SW 1271 (cell line): ENCODE measurements at regions not wholly inside any gene's neighbourhood (a gene's known extent, or its start where the extent isn't known, plus 50 kb on each side); places are given as distances from the start of the nearest gene placed in this dataset.

Source experiments
- DNase-seq, 2 experiments: peaks; one replicate each; lab custom pipeline; 2025; lab: John Stamatoyannopoulos, UW

DNA sequence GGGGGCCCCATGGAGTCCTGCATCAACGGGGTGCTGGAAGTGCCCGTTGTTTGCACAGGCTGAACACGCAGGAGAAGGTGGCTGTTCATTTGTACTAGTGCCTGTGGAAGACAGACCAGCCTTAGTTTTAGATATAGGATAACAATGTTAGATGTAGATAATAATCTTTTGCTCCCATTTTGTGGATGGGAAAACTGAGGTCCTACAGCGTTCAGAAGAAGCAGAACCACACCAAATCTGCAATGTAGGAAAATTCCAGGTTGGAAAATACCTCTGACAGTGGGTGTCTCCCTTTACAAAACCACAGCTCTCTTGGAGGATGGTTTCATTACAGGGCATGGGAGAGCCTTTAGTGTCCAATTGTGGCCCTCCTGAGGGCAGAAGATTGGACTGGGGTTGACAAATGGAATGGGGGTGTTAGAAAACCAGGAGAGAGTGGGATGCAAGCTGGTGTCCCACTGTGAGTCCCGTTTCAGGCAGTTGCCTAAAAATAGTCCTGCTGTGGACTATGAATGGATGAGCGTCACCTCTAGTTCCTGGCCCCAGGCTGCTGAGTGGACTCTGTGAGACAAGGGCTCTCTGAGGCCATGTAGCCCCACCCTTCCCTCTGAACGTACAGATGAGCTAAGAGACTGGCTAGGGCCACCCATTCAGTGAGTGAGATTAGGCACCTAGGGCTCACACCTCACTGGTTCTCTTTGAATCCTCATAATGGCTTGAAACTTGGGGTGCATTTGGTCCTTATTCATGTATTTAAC, 508.8 kb downstream of the MN1 start:
- DNase-seq, result no peak

DNA sequence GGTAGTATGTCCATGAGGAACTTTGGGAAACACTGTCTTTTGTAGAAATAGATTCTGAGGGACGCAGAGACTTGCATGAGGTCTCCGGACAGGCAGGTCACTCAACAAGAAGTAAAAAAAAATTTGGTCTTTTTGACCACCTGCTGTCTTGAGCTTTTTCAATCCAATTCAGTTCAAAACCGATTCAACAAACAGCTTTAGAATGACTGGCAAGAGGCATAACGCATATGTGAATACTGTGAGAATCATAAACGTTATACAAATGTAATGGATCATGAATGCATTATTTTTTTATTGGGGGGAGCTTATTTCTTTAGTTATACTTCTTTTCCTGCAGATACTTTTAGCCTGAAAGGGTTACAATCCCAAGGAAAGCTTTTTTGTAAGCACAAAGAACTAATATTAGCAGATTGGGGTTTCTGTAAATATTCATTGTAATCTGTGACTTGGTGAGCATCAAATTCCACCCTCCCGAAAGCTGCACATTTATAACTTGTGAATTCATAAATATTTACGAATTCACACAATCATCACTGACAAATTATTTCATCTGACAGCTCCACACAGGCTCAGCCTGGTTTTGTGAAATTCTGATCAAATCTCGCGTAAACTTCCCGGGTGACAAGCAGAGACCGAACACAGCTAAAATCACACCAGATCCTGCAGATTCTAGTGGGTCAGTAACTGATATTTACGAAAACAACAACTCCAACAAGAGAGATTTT, 507.7 kb downstream of the MN1 start:
- no peak for DNase-seq

DNA sequence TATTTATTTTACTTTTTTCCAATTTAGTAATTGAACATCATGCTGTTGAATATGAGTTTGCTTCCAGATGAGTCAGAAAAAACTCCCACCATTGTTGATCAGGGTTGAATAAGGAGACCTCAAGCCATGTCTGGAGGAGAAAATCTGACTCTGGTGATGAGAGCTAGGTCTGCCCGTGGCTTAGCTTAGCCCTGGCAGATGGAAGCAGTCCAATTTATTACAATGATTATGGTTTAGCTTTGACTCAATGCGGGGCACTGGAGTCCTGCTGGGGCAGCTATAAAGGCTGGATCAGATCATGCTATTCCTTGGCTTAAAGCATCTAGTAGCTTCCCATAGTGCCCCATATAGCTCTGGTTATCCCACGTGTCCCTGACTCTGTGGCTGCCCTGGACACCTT, 506.5 kb downstream of the MN1 start:
- DNase-seq, result no peak

DNA sequence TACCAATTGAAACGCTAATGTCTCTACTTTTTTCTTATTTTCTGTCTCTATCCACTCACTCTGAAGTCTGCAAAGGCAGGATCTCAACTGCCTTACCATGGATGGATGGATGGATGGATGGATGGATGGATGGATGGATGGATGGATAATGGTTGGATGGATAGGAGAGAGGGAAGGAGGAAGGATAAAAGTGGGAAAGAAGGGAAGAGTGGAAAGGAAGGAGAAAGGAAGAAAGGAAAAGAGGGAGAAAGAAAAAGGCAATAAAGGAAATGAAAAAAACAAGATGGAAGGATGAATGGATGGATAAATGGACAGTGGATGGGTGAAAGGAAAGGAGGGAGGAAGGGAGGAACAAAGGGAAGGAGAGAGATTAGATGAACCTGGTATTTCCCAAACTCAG, 506.0 kb downstream of the MN1 start:
- DNase-seq, result no peak

DNA sequence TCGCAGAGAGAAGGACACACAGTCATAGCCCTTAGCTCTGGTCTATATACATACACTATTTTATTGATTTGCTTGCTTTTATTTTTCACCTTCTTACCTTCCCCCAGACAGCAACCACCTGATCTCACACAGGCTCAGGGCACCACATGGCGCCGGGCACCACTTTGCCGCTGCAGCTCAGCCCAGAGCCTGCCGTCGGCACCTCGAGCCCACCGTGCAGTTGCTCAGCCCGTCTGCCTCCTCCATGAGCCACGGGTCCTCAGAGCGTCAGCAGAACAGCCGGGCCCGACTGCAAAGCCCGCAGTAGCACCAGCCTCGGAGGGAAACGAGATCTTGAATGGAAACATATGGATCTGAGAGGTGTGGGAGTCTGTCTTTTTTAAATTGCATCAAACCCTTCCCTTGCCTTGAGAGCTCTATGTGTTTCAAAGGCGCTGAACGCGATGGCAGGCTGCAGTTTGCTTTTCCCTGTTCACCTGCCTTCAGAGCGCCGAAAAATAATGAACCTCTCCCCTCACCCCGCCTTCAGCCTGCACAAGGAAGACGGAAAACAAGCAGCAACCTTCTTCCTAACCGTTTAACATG, 505.4 kb downstream of the MN1 start:
- DNase-seq, result no peak

DNA sequence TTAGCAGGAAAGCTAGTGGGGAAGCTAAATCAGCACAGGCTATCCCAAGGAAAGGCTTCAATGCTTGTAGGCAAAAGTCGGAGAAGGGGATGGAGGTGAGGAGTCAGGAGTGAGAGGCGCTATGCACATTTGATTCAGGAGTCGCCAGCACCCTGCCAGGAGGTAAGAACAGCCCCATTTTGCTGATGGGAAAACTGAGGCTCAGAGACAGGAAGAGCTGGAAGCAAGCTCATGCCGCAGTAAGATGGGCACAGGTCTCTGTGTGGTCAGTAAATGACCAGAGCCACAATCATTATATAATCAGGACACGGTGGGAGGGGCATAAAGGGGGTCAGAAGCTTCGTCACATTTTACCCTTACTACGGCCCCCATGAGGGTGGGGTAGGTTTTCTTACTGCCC, 504.4 kb downstream of the MN1 start:
- no peak for DNase-seq

DNA sequence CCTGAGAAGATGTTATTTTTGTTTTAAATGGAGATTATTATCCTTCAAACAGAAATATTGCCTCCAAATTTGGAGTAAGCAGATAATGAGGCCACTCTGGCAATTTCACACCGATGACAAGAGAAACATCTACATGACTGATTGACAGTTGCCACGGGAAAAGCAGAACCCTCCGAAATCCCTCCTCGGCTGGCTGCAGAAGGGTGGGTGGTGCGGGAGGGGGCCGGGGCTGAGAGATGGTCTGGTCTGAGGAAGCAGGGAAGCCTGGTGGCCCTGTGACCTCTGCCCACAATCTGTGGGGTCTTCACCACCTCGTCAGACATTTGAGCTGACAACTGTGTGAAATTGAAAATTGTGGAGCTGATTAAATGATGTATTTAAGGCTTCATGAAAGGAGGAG, 503.2 kb downstream of the MN1 start:
- no peak for DNase-seq

DNA sequence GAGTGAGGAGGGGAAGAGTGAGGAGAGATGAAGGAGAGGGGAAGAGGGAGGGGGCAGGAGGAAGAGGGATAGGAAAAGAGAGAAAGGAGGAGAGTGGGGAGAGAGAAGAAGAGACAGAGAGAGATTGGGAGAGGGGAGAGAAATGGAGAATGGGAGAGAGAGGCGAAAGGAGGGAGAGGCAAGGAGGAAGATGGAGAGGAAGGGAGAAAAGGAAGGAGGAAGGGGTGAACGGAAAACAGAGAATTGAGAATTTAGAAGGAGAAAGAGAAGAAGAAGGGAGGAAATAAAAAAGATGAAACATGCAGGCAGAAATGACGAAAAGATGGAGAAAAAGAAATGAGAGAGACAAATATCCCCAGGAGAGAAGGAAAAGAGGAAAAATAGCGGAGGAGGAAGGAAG, 502.8 kb downstream of the MN1 start:
- no peak for DNase-seq

DNA sequence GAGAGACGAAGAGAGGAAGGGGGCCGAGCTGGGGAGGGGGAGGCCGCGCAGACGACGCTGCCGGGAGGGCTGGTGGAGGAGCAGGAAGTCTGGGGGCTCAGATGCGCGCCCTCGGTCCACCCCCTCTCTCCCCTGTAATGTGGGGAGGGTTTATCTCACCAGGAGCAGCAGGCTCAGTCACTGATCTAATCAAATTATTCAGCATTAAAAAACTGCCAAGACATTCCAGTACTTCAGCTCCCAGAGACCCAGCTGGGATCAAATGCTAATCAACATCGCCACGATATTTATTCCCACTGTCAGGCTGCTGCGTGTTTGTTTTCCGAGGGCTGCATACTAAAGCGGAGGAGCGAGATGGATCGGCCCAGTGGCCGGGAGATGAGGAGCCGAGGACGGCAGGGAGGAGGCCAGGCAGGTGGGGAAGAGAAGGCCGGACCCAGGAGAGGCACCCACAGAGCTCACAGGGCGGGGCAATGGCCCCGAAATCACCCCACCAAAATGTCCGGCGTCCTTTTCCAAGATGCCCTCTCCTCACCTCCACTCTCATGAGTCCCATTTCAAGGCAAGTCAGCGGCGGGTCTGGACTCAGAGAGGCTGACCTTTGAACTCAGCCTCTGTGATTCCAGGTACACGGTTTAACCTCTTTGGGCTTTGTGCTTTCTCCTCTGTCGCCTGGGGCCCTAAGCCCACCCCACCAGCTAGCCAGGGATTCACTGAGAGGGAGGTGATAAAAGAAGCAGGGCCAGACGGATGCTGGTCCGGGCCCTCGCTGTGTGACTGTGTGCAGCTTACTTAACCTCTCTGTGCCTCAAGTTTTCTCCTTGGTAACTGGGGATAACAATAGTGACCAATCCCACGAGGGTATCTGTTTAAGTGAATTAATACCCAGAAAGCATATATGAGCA, 502.1 kb downstream of the MN1 start:
- no peak for DNase-seq

DNA sequence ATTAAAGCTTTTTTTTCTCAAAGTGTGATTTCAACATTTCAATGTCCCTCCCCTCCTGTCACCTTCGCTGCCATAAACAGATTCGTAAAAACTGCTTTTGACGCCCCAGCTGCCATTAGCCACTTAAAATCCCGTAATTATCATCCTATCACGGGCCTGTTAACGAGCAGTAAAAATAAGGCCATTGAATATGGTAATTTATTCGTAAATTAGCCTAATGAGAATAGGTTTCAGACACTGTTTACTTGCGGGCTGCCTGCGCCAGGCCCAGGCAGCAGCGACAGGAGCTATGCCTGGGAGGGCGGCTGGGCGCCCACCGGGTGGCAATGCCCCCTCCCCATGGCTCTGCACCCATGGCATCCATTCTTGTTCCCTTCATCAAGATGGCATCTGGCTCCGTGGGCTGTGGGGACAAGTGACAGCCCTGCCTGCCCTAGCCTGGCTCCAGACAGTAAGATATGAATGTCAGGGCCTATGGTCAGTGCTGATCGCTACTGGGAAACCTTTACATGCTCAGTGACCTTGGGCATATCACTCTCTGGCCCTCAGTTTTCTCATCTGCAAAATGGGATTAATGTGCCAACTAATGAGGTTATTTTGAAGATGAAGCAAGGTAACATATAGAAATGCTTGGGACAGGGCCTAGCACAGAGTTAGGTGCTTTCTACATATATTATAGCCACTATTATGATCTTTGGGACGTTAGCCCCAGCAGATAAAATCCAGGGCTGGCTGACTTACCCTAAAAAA, 500.8 kb downstream of the MN1 start:
- DNase-seq, result no peak

DNA sequence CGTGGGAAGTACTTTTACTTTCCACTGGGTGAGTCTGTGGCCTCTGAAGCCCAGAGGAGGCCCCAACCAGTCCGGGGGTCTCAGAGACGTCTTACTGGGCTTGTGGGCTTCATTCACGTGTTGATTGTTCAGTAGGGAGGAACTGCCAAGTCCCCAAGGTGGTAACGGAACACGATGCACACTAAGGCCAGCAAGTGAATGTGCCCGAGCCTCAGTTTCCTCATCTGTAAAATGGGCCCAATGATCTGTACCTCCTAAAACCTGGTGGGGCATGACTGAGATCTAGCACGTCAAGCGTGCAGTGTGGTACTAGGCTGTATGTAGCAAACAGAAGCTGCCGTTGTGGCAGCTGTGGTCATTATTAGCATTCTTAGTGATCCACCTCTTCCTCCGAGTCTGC, 499.1 kb downstream of the MN1 start:
- no peak for DNase-seq

DNA sequence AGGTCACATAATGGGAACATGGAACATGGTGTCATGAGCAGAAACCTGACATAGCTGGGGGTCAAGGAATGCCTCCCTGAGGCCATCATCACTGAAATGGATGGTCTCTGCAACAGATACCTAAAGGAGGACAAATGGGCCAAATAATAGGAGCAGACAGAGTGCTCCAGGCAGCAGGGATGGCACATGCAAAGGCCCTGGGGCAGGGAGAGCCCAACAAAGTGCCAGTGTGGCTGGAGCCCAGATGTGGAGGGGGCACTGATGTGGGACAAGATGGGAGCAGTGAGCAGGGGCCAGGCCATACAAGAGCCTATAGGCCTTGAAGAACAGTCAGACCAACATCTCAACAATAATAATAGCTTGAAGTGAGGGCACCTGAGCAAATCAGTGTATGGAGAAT, 497.8 kb downstream of the MN1 start:
- no peak for DNase-seq

DNA sequence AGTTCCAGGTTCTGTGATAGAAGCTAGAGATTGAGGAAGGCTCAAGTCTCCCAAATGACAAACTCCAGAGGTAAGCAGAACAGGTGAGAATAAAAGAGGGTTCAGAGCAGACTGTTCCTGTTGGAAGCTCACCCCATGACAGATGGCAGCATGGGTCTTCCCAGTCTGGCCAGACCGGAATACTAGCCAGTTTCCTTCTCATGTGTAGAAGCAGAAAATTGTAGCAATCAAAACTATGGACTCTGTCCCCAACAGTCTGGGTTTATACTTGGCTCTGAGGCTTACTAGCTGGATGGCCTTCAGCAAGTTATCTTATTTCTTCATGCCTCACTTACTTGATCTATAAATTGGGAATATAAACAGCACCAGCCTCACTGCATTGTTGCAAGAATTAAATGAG, 494.8 kb downstream of the MN1 start:
- no peak for DNase-seq

DNA sequence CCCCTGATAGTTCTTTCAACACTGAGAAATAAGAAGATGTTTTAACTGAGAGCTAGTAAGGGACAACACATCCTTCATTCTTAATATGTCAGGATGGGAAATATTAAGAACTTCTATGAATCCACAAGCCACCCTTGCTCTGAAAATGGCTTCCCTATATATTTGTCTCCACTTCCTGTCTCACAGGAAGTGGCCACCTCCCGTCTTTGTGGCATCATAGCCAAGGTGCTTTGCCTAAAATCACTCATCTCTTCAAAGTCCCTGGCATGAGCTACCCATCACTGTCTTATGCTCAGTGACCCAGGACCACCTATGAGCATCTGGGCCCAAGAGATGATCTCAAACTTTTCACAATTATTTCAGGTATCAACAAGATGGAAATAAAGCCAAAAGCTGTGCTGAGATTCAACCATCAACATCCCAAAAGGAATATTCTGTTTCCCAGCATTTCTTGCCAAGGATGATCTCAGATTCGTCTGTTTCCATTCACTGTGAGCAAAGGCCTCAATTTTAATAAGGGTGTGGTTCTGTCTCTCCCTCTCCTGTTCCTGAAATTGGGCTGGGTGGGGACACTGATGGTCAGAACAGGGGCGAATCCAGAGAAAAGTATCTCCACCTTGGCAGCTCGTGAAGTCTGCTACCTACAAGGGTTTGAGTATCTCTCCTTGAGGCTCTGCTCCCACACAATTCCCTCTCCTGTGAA, 493.9 kb downstream of the MN1 start:
- DNase-seq, result no peak

DNA sequence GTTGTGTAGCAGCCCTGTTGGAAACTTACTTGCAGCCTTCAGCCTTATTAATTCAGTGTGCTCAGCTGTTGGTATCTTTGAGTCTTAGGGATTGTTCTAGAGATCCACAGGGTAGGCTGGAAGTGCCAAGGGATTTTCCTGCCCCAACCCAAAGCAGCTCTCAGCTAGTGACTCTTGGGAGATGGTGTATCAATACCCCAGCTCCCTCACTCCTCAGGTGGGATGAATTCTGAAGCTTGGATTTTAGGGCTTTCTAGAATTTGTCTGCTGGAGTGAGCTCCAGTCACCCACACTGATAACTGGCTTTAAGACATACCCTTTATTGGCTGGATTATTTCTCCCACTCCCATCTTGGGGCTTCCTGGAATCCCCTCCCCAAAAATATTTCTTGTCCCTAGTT, 493.0 kb downstream of the MN1 start:
- DNase-seq, result no peak

DNA sequence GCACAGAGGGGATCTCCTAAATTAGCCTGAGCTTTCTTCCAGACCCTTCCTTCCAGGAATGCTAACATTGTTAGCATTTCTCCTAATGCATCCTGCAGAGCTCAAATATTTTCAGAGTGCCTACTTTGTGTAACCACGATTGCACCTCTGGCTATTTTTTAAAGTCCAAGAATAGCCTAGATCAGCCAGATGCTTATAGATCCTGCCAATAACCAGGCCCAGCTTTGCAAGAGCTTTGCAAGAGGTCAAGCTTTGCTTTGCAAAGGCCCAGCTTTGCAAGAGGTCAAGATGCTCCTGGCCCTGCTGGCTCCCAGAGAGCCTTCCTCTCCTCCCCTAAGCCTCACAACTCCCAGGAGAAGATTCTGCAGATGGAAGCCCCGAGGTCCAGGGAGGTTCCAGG, 491.9 kb downstream of the MN1 start:
- no peak for DNase-seq

DNA sequence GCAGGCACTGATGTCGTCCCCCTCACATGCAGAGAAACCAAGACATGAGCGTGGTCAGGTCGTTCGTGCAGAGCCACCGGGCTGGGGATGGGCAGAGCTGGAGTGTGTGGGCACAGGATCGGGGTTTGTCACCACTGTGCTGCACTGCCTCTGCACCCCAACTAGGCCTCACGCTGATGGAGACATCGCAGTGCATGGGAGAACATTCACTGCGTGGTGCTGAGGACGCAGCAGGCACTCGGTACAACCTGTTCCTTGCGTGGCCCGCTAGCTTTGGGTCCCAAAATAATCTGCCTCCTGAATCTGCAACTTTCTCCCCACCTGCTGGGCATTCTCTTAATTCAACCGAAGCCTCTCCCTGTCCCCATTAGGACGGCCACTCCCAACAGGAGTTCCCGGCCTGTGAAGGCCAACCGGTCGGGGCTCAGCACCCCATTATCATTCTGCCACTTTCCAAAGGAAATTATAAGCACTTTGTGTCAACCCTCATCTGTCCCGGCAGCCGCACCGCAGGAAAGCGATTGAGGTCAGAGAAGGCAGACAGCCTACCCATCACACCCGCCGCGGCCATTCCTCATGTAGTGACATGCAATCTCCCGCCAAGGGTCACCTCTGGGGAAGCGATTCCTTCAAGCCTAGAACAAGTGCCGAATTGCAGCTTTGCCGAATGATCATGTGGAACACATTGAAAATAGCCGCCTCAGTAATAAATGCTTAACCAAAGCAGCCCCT, 490.4 kb downstream of the MN1 start:
- DNase-seq, result no peak

DNA sequence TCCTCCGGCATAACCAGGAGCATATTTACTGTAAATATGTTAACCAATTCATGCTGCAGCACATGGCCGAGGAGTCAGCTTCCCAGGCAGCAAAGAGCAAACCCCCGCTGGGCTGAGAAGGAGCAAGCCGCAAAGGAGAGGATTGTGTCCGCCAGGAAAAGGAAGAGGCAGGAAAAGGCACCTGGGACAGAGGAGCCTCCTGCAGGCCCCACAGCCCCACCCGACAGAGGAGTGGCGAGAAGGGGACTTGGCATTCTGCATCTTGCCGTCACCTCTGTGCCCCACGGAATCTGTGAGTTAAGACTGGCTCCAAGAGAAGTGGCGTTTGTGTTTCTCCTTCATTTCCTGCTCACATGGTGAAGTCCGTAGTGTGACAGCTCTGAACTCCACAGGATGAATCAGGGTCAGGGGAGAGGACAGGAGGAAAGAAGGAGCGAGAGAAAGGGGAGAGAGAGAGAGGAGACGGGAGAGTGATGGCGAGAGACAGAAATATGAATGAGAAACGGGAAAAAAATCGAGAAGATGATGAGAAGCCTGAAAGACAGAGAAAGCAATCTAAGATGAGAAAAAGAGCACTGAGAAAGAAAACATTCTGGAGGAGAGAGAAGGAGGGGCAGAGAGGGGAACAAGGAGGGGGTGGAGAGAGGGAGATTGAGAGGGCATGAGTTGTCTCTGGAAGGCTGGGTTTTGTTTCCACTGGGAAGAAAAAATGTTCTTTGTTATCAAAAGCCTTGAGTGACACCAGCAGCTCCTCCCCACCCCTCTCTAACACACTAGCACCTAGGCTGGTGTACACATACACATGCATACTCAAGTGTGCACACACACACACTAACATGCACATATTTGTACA, 489.6 kb downstream of the MN1 start:
- DNase-seq, result no peak

DNA sequence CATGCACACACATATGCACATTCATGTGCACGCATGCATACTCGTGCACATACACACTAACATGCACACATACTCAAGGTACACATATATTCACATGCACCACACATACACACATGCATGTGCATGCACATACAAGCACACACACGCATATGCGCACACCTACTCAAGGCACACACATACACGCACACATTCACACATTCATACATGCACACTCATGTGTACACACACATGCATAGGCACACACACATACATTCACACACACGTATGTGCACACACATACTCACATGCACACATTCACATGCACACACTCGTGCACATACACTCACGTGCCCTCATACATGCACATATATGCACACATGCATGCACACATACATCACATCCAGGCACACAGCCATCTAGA, 489.0 kb downstream of the MN1 start:
- no peak for DNase-seq
